Body of pancreas (tissue), 4 donors: ENCODE measurements at regions not wholly inside any gene's neighbourhood (a gene's known extent, or its start where the extent isn't known, plus 50 kb on each side); places are given as distances from the start of the nearest gene placed in this dataset.

Experiments used
- CTCF ChIP-seq, 7 experiments: fragments of 450-650 bp in 4 of 7; fragments of 200-600 bp in 3 of 7; sonication (generic) in 3 of 7; IDR thresholded peaks; one replicate each; pipeline ENCODE4 v1.5.1; 2016 to 2019; ENCODE audit warnings: antibody characterized with exemption in 7 of 7
- POLR2A ChIP-seq, 3 donors: fragments of 450-650 bp; IDR thresholded peaks; one replicate each; pipeline ENCODE4 v1.6.1; 2016; ENCODE audit warnings: antibody characterized with exemption in 3 of 3, mild to moderate bottlenecking in 2 of 3

- TF ChIP-seq CTCF (IDR thresholded peaks at IDR 0.05) (no peak), POLR2A (IDR thresholded peaks at IDR 0.05) (no peak)
Measured at GRCh38 chrX:117483950-117484349, 632.7 kb downstream of the KLHL13 start.
